ENCODE measurements at regions not wholly inside any gene's neighbourhood (a gene's known extent, or its start where the extent isn't known, plus 50 kb on each side); places are given as distances from the start of the nearest gene placed in this dataset.
"Not testable (repeated sequence)": the region's sequence is repeated elsewhere in the genome, so short reads cannot be mapped to it uniquely, and the experiment has no call there.

GRCh38 chr6:72457738-72458137 is 164.1 kb upstream of the KCNQ5 start:
- DNase-seq (ENCODE audit: low read depth, low spot score), result no peak

- no peak for DNase-seq (ENCODE audit: low read depth, low spot score)
Observed at GRCh38 chr6:72458521-72458920, 163.3 kb upstream of the KCNQ5 start.

GRCh38 chr6:72461144-72461543 is 160.7 kb upstream of the KCNQ5 start:
- no peak for DNase-seq (ENCODE audit: low read depth, low spot score)

GRCh38 chr6:72464246-72464645 is 157.6 kb upstream of the KCNQ5 start:
- no peak for DNase-seq (ENCODE audit: low read depth, low spot score)

GRCh38 chr6:72464791-72465691 is 156.8 kb upstream of the KCNQ5 start:
- DNase-seq (ENCODE audit: low read depth, low spot score), result no peak

GRCh38 chr6:72466471-72466870 is 155.4 kb upstream of the KCNQ5 start:
- no peak for DNase-seq (ENCODE audit: low read depth, low spot score)

GRCh38 chr6:72466971-72467566 is 154.8 kb upstream of the KCNQ5 start:
- no peak for DNase-seq (ENCODE audit: low read depth, low spot score)

GRCh38 chr6:72469406-72469983 is 152.4 kb upstream of the KCNQ5 start:
- DNase-seq (ENCODE audit: low read depth, low spot score), result not testable (repeated sequence)

- no peak for DNase-seq (ENCODE audit: low read depth, low spot score)
Observed at GRCh38 chr6:72476051-72476450, 145.8 kb upstream of the KCNQ5 start.

- no peak for DNase-seq (ENCODE audit: low read depth, low spot score)
Observed at GRCh38 chr6:72476646-72477045, 145.2 kb upstream of the KCNQ5 start.

- no peak for DNase-seq (ENCODE audit: low read depth, low spot score)
Observed at GRCh38 chr6:72495441-72495840, 126.4 kb upstream of the KCNQ5 start.

- no peak for DNase-seq (ENCODE audit: low read depth, low spot score)
Observed at GRCh38 chr6:72497186-72497585, 124.7 kb upstream of the KCNQ5 start.

GRCh38 chr6:72500669-72501068 is 121.2 kb upstream of the KCNQ5 start:
- no peak for DNase-seq (ENCODE audit: low read depth, low spot score)

- no peak for DNase-seq (ENCODE audit: low read depth, low spot score)
Observed at GRCh38 chr6:72504406-72504805, 117.5 kb upstream of the KCNQ5 start.

GRCh38 chr6:72505446-72505845 is 116.4 kb upstream of the KCNQ5 start:
- no peak for DNase-seq (ENCODE audit: low read depth, low spot score)

- no peak for DNase-seq (ENCODE audit: low read depth, low spot score)
Observed at GRCh38 chr6:72519871-72520270, 102.0 kb upstream of the KCNQ5 start.

- no peak for DNase-seq (ENCODE audit: low read depth, low spot score)
Observed at GRCh38 chr6:72521684-72522083, 100.2 kb upstream of the KCNQ5 start.

GRCh38 chr6:72522735-72523141 is 99.1 kb upstream of the KCNQ5 start:
- DNase-seq (ENCODE audit: low read depth, low spot score), result peak; percentile 85

GRCh38 chr6:72524011-72524645 is 97.7 kb upstream of the KCNQ5 start:
- no peak for DNase-seq (ENCODE audit: low read depth, low spot score)

- DNase-seq (ENCODE audit: low read depth, low spot score), result no peak
Observed at GRCh38 chr6:72525821-72526510, 95.9 kb upstream of the KCNQ5 start.

GRCh38 chr6:72530152-72530551 is 91.7 kb upstream of the KCNQ5 start:
- no peak for DNase-seq (ENCODE audit: low read depth, low spot score)

- DNase-seq (ENCODE audit: low read depth, low spot score), result no peak
Observed at GRCh38 chr6:72530750-72531149, 91.1 kb upstream of the KCNQ5 start.
